GM19455 (cell line): ENCODE measurements at regions not wholly inside any gene's neighbourhood (a gene's known extent, or its start where the extent isn't known, plus 50 kb on each side); places are given as distances from the start of the nearest gene placed in this dataset.

ENCODE experiments used
- ATAC-seq: cut with Tn5 transposase; IDR thresholded peaks from one replicate; pipeline ENCODE4 v1.9.1; 2021; ENCODE audit not compliant: unreplicated experiment

- no peak for ATAC-seq
Observed at GRCh38 chr15:96882121-96882772, 551.7 kb downstream of the NR2F2 start.

DNA sequence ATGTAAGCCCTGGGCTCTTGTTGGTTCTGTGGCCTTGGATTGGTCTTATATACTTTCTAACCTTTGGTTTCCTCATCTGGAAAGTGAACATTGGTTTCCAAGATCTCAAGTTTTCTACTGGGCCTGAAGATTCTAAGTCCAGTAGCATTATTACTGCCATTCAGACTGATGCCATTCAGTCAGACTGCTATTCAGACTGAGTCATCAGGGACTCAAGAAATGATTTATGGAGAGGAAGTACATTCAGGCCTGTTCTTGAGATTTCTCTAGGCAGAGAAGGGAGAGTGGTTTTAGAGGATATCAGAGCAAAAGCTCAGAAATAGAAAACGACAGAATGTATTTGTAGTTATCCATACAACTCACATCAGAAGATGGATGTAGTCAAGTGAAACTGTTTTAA lies 557.2 kb downstream of the NR2F2 start:
- no peak for ATAC-seq

DNA sequence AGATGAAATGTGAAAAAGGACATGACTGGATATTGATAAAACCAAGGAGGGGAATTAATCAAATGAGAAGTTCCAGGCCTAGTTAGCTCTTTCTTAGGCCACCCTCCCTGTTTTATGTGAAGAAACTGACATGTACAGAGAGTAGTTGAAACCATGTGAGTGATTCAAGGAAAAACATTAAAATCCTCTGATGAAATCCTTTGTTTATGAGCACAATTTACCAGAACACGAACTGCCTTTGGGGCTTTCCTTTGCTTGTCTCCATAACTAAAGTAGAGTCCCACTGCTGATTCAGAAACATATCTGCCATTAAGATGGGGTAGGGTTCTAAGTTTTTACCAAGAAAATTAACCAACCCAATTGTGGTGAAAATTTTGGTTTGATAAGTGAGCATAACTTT lies 558.3 kb downstream of the NR2F2 start:
- ATAC-seq, result no peak

DNA sequence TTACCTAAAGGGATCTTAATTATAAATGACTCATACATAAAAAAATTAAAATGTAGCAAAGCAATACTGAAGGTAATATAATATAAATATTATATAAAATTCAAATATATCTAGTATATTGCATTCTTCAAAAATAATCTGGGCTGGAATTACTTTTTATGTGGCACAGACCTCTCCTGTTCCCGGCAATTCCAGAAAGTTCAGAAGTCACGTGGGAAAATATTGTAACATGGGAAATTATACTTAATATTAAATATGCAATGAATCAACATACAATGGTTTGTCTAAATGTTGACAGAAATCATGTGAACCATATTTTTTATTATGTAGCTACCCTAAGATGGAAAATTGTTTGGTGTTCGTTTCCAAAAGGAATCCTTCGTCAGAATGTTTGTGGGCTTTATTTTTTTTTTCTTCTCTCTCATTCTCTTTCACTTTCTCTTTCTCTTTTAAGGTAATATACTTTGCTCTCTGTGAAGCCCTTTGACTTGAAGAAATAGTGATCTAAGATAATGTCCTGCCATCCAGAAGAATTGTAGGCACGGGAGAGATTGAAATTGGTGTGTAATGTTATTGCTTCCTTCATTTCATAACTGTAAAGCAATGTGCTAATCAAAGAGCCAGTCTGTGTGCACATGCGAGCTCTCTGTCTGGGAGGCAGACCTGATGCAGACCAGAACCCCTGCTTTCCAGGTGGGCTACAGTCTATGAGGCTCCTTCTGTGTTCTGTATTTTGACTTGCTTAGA lies 559.4 kb downstream of the NR2F2 start:
- no peak for ATAC-seq

DNA sequence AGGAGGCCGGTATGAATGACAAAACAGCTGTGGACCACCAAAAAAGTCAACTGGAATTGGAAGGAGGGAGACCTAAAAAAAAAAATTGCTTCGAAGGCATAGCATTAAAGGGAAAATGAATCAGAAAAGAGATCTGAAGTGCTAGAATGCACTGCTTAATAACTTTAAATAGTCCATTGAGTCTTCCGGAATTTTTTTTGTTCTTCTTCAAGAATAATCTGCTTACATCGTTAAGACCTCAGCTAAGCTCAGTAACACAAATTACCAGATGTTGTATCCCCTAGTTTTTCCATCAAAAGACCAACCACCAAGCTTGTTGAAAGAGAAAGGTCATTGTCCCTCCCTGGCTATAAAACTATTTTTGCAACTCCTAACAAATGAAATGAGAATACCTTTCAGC lies 560.5 kb downstream of the NR2F2 start:
- ATAC-seq, result no peak

DNA sequence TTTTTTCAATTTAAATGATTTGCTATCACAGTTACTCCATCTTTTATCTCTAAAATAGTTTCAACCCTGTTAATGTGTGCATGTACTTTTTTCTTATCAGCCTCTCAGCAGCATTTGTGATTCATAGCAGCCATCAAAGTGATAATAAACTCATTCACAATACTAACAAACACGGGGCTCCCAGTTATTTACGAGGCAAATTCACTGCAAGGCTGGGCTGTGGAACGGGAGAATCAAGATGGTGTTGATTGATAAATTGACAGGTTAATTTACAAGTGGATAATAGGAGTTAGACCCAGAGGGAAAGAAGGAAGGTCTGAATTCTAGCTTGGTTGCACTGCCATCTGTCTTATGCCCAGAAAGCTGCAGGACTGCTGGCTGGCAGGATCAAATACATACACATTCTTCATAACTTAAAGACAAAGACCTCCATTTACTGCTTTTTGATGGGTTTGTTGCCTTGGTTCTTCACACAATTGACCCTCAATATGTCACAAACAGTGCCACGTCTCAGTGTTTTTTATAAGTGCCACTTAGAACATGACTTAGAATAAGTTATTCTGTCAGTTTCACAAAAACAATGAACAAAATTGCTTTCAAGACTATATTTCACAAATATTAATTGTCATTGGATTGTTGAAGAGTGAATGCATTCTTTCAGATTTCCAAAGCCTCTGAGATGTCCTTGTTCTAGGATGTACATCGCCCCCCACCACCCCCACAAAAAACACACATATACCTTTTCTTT lies 562.8 kb downstream of the NR2F2 start:
- no peak for ATAC-seq

GRCh38 chr15:96894659-96895058 lies 564.2 kb downstream of the NR2F2 start:
- no peak for ATAC-seq

DNA sequence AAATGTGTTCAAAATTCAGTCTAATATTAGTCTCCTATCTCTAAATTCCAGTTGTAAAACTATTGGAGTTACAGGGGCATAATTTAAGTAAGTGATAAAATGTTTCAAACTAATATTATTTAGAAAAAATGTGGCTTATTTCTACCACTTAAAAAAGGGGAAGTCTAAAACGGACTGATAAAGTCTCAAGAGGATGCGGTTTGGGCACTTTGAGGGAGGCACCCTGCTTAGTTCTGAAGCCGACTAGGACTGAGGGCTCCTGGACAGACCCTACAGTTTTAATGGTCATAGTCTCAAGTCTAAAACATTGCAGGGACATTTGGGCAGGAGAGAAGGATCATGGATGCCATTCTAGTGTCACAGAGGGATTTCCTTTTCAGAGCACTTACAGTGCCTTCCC lies 566.3 kb downstream of the NR2F2 start:
- ATAC-seq, result no peak

DNA sequence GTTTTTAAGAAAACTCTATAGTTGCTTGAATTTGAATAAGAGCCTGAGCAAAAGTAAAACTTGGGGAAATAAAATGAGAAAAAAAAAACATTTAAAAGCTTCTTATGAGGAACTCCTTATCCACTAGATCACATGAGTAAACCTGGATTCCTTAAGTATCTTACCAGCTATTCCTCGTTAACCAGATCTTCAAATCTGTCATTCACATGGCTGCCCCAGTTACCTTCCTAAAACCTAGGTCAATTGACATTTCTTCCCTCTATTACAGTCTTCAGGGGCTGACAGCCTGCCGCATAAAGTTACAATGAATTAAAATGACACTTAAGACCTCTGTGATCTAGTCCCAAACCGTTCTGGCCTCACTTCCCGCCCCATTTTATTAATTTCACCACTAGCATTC lies 583.6 kb downstream of the NR2F2 start:
- ATAC-seq, result no peak

- no peak for ATAC-seq
Observed at GRCh38 chr15:96916750-96917149, 586.2 kb downstream of the NR2F2 start.

- ATAC-seq, result no peak
Observed at GRCh38 chr15:96924570-96924969, 594.1 kb downstream of the NR2F2 start.

GRCh38 chr15:96947296-96948229 lies 617.1 kb downstream of the NR2F2 start:
- no peak for ATAC-seq

- no peak for ATAC-seq
Observed at GRCh38 chr15:96948981-96949380, 618.5 kb downstream of the NR2F2 start.

DNA sequence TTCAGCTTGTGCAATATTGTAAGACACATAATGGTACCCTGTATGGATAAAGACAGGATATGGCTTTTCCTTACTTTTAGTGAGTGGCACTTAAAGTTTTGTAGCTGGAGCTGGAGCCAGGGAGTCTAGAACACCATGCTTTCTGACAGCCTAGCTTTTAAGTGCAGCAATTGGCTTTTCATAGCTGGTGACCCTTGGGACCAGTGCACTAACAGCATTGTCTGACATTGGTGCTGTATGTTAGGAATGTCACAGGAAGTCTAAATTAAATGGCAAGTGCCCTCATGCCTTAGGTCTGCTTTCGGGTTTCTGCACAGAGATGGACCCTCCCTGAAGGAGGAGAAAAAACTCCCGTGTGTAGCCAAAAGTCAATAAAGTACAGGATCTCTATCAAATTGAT lies 628.2 kb downstream of the NR2F2 start:
- ATAC-seq, result no peak

- no peak for ATAC-seq
Observed at GRCh38 chr15:96959501-96959900, 629.0 kb downstream of the NR2F2 start.

DNA sequence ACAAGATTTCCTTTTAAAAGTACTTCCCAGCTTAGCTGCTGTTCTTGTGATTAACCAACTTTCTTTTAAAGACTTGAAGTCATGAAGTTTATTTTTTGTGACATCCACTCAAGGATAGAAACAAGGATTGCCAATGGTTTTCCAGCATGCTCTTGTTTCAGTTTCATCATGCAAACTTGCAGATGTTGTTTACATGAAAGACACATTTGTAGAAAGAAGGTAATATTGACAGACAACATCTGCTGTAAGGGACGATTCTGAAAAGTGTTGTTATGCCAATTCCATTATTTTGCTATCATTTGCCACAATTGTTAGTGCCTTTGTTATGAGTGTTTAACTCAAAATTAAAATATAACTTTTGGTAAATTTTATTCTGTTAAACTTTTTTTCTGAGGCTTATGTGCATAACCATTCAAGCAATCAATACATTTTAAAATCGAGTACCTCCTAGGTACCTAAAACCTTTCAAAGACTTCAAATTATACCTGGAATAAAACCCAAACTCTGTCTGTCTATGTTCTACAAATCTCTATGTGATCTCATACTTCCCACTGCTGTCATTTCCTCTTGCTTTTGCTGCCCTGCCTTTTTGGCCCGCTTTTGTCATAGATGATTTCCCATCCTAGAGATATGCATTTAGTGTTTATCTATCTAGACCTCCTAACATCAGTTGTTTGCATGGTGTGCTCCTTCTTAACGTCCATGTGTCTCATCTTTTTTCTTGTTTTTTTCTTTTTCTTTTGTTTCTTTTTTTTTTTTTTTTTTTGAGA lies 630.4 kb downstream of the NR2F2 start:
- ATAC-seq, result no peak

- ATAC-seq, result no peak
Observed at GRCh38 chr15:96966554-96966953, 636.1 kb downstream of the NR2F2 start.

DNA sequence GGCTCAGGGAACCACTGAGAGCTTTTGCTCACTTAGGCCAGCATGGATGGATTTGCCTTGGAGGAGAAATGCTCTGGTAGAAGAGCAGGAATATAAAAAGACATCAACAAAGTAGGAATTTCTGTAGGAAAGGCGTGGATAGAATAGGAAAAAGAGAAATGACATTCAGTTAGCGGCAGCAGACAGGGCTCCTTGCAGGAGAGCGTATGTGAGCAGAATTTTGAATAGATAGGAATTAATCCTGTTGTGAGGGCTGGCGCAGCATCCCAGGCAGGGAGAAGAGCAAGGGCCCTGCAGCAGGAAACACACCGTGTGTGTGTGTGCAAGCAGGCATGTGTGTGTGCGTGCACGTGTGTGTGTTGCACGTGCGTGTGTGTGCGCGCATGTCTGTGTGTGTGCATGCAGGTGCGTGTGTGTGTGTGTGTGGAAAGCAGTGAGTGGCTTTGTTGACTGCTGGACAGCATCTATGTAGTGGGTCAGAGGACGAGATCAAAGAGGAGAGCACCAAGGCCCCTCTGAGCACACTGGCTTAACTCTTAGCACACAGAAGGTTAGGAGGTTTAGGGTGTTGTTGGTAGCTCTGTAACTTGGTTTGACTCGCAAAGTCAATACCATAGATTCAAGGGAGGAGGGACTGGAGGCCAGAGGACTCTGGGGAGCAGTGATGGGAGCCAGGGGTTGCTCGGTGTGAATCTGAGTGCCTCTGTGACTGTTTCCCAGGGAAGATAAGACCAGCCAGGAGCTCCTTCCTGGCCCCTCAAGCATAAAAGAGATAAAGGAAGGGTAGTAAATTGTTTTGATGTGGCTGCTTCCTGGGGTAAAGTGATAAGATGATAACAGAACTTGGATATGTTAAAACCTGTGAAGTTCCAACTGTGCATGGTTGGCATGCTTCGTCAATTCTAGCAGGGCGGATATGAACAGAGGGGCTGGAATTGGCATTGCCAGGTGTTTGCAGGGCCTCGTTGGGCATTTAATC lies 639.5 kb downstream of the NR2F2 start:
- no peak for ATAC-seq

- ATAC-seq, result no peak
Observed at GRCh38 chr15:96972201-96972600, 641.7 kb downstream of the NR2F2 start.
